ENCODE measurements at regions not wholly inside any gene's neighbourhood (a gene's known extent, or its start where the extent isn't known, plus 50 kb on each side); places are given as distances from the start of the nearest gene placed in this dataset.

- no peak for TF ChIP-seq CTCF (IDR thresholded peaks at IDR 0.05)
- TF ChIP-seq POLR2AphosphoS5 (IDR thresholded peaks at IDR 0.05; ENCODE audit: insufficient read depth in 1 of 2, low read depth in 1 of 2): no peak
- no peak for TF ChIP-seq POLR2A (IDR thresholded peaks at IDR 0.05)
Observed at GRCh38 chr13:74865656-74866055, 616.3 kb downstream of the TBC1D4 start.
